A549 (cell line): ENCODE measurements at regions not wholly inside any gene's neighbourhood (a gene's known extent, or its start where the extent isn't known, plus 50 kb on each side); places are given as distances from the start of the nearest gene placed in this dataset.

Experiments
- CTCF ChIP-seq: fragments of >200 bp; sonication (Bioruptor Twin); formaldehyde crosslinking; IDR thresholded peaks from 3 replicates; pipeline ENCODE4 v1.5.1; 2016
- EP300 ChIP-seq, 2 experiments: fragments of >200 bp; sonication (Bioruptor Twin); formaldehyde crosslinking; IDR thresholded peaks; 2 replicates in 1 of 2; 3 replicates in 1 of 2; pipeline ENCODE4 v1.6.1; 2016 to 2017
- JUN ChIP-seq, 2 experiments: fragments of >200 bp; sonication (Bioruptor Twin); formaldehyde crosslinking; IDR thresholded peaks; 2 replicates in 1 of 2; 3 replicates in 1 of 2; pipeline ENCODE4 v1.6.1; 2016 to 2017
- POLR2A ChIP-seq: IDR thresholded peaks from 2 replicates; pipeline ENCODE4 v1.6.1; 2012; ENCODE audit warnings: mild to moderate bottlenecking, low read length
- POLR2AphosphoS2 ChIP-seq: conservative IDR thresholded peaks from 2 replicates; pipeline ENCODE4 v1.6.1; 2012; ENCODE audit warnings: low read length, improper control_type of control experiment, inconsistent platforms
- TFCP2L1 ChIP-seq: fragments of 250-450 bp; sonication (Bioruptor Pico); IDR thresholded peaks from 2 replicates; pipeline ENCODE4 v1.5.0; 2021; ENCODE audit warnings: mild to moderate bottlenecking
- TF ChIP-seq, protein P1 (sequence below): IDR thresholded peaks from 2 replicates; pipeline ENCODE4 v1.6.1; 2012

GRCh38 chr13:76641056-76641455 is 245.1 kb downstream of the KCTD12 start:
- TF ChIP-seq CTCF (no peak), POLR2A (no peak), EP300 (IDR thresholded peaks at IDR 0.05) (no peak), JUN (IDR thresholded peaks at IDR 0.05) (no peak), TFCP2L1 (no peak), POLR2AphosphoS2 (no peak)
- TF ChIP-seq, protein P1, sequence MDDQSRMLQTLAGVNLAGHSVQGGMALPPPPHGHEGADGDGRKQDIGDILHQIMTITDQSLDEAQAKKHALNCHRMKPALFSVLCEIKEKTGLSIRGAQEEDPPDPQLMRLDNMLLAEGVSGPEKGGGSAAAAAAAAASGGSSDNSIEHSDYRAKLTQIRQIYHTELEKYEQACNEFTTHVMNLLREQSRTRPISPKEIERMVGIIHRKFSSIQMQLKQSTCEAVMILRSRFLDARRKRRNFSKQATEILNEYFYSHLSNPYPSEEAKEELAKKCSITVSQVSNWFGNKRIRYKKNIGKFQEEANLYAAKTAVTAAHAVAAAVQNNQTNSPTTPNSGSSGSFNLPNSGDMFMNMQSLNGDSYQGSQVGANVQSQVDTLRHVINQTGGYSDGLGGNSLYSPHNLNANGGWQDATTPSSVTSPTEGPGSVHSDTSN: no peak
